Natural killer cell (primary cell): ENCODE measurements at regions not wholly inside any gene's neighbourhood (a gene's known extent, or its start where the extent isn't known, plus 50 kb on each side); places are given as distances from the start of the nearest gene placed in this dataset.

Source experiments
- ATAC-seq, 3 donors: fragments of 150-1000 bp in 2 of 3; fragments of 200-7000 bp in 1 of 3; cut with Tn5 transposase; 1 replicate in 1 of 3; 2 replicates in 2 of 3; pipeline ENCODE4 v1.10.0; 2021; ENCODE audit warnings: mild to moderate bottlenecking in 2 of 3, moderate library complexity in 2 of 3
- DNase-seq, 2 donors: peaks; one replicate each; pipeline versions ENCODE4 v3.0.0 to v3.0.0-alpha.2; 2013 to 2021; ENCODE audit warnings: mixed read lengths in 1 of 2
- H3K27ac ChIP-seq: one replicate; pipeline ENCODE4 v1.5.1; 2013; ENCODE audit warnings: mild to moderate bottlenecking, low read length
- H3K27me3 ChIP-seq: one replicate; pipeline ENCODE4 v1.6.1; 2013; ENCODE audit warnings: low read length; ENCODE audit not compliant: control insufficient read depth, insufficient read depth
- H3K36me3 ChIP-seq: one replicate; pipeline ENCODE4 v1.6.1; 2013; ENCODE audit warnings: low read length; ENCODE audit not compliant: control insufficient read depth, insufficient read depth
- H3K4me1 ChIP-seq: one replicate; pipeline ENCODE4 v1.6.1; 2013; ENCODE audit warnings: low read length; ENCODE audit not compliant: control insufficient read depth, insufficient read depth
- H3K4me3 ChIP-seq: one replicate; pipeline ENCODE4 v1.5.1; 2013; ENCODE audit warnings: low read length
- H3K9me3 ChIP-seq: one replicate; pipeline ENCODE4 v1.6.1; 2013; ENCODE audit warnings: low read length; ENCODE audit not compliant: control insufficient read depth, insufficient read depth
- H3K27ac Mint-ChIP-seq, 2 donors: one replicate each; pipeline ENCODE4 v1.8.0; 2022; ENCODE audit warnings: mild to moderate bottlenecking in 2 of 2, mixed read lengths in 2 of 2, moderate library complexity in 1 of 2
- H3K27me3 Mint-ChIP-seq, 2 donors: one replicate each; pipeline ENCODE4 v1.8.0; 2022; ENCODE audit warnings: low read depth in 2 of 2, mixed read lengths in 2 of 2
- H3K36me3 Mint-ChIP-seq: one replicate; pipeline ENCODE4 v1.8.0; 2022; ENCODE audit warnings: mixed read lengths
- H3K4me1 Mint-ChIP-seq, 2 donors: one replicate each; pipeline ENCODE4 v1.8.0; 2022; ENCODE audit warnings: mixed read lengths in 2 of 2
- H3K4me3 Mint-ChIP-seq: one replicate; pipeline ENCODE4 v1.8.0; 2022; ENCODE audit warnings: mild to moderate bottlenecking, moderate library complexity, mixed read lengths
- H3K9me3 Mint-ChIP-seq, 2 donors: one replicate each; pipeline ENCODE4 v1.8.0; 2022; ENCODE audit warnings: mixed read lengths in 2 of 2
- CTCF ChIP-seq: fragments of 200-600 bp; IDR thresholded peaks from one replicate; pipeline ENCODE4 v1.8.0; 2022; ENCODE audit warnings: antibody characterized with exemption
- WGBS: methylation state at CpG from one replicate; pipeline ENCODE4 v1.1.7; 2013; ENCODE audit warnings: missing lambda C conversion rate; ENCODE audit not compliant: insufficient coverage; 5-methylcytosine and 5-hydroxymethylcytosine counted together
- intact Hi-C: fragments of 100-400 bp; cut with micrococcal nuclease; formaldehyde crosslinking; loops from one replicate; pipeline ENCODE4 v1.14.2; 2022

GRCh38 chr7:110061387-110061786 is 1029.5 kb upstream of the LRRN3 start:
- ATAC-seq, result no peak
- Histone ChIP-seq H3K27ac (no peak overlapping the region), H3K27me3 (no peaks in the 10 kb centered on the region), H3K4me3 (no peak overlapping the region), H3K36me3 (no peaks in the 10 kb centered on the region), H3K4me1 (no peaks in the 10 kb centered on the region), H3K9me3 (no peaks in the 10 kb centered on the region)
- H3K4me1 Mint-ChIP-seq, result no peaks in the 10 kb centered on the region
- H3K27ac Mint-ChIP-seq, result no peak overlapping the region
- H3K4me3 Mint-ChIP-seq, result no peak overlapping the region
- H3K27me3 Mint-ChIP-seq, result no peaks in the 10 kb centered on the region
- no peak for DNase-seq
- intact Hi-C loops, result no loop called here
- no peak for TF ChIP-seq CTCF
- WGBS, result 100% methylated on average over 2 of the region's 2 CpGs
- peaks cover 9 to 13% of the 10 kb centered on the region in 2 donors for H3K9me3 Mint-ChIP-seq
- no peaks in the 10 kb centered on the region for H3K36me3 Mint-ChIP-seq

GRCh38 chr7:110065121-110065520 is 1025.8 kb upstream of the LRRN3 start:
- H3K27ac ChIP-seq, result no peak overlapping the region
- H3K4me3 Mint-ChIP-seq, result no peak overlapping the region
- TF ChIP-seq CTCF, result no peak
- H3K27ac Mint-ChIP-seq, result no peak overlapping the region
- no peaks in the 10 kb centered on the region for H3K27me3 Mint-ChIP-seq
- H3K27me3 ChIP-seq, result no peaks in the 10 kb centered on the region
- no peak for DNase-seq
- H3K9me3 Mint-ChIP-seq, result peaks cover 9 to 20% of the 10 kb centered on the region in 2 donors
- H3K4me1 Mint-ChIP-seq, result no peaks in the 10 kb centered on the region
- H3K36me3 Mint-ChIP-seq, result no peaks in the 10 kb centered on the region
- H3K36me3 ChIP-seq, result no peaks in the 10 kb centered on the region
- no peaks in the 10 kb centered on the region for H3K9me3 ChIP-seq
- H3K4me1 ChIP-seq, result no peaks in the 10 kb centered on the region
- 54% methylated on average over 2 of the region's 3 CpGs for WGBS
- ATAC-seq, result no peak
- no peak overlapping the region for H3K4me3 ChIP-seq
- intact Hi-C loops, result no loop called here

- ATAC-seq (no peak), DNase-seq (no peak)
- Histone ChIP-seq H3K36me3 (no peaks in the 10 kb centered on the region), H3K27me3 (no peaks in the 10 kb centered on the region), H3K27ac (no peak overlapping the region), H3K9me3 (no peaks in the 10 kb centered on the region), H3K4me1 (no peaks in the 10 kb centered on the region), H3K4me3 (no peak overlapping the region)
- intact Hi-C loops, result no loop called here
- Mint-ChIP-seq H3K4me3 (no peak overlapping the region), H3K27ac (no peak overlapping the region), H3K4me1 (no peaks in the 10 kb centered on the region), H3K9me3 (peaks cover 9 to 22% of the 10 kb centered on the region in 2 donors), H3K36me3 (peaks cover 6% of the 10 kb centered on the region), H3K27me3 (no peaks in the 10 kb centered on the region)
- no peak for TF ChIP-seq CTCF
- no CpG with 5 or more reads among the region's 2 CpGs for WGBS
Observed at GRCh38 chr7:110066843-110067242, 1024.1 kb upstream of the LRRN3 start.

- no peaks in the 10 kb centered on the region for H3K36me3 ChIP-seq
- no peaks in the 10 kb centered on the region for H3K27me3 Mint-ChIP-seq
- H3K27ac Mint-ChIP-seq, result no peak overlapping the region
- DNase-seq, result no peak
- peaks cover 7 to 22% of the 10 kb centered on the region in 2 donors for H3K9me3 Mint-ChIP-seq
- H3K27me3 ChIP-seq, result no peaks in the 10 kb centered on the region
- TF ChIP-seq CTCF, result no peak
- no peak for ATAC-seq
- H3K4me1 Mint-ChIP-seq, result no peaks in the 10 kb centered on the region
- H3K4me3 ChIP-seq, result no peak overlapping the region
- no peak overlapping the region for H3K27ac ChIP-seq
- peaks cover 6% of the 10 kb centered on the region for H3K36me3 Mint-ChIP-seq
- no peak overlapping the region for H3K4me3 Mint-ChIP-seq
- 81% methylated on average over 4 of the region's 4 CpGs for WGBS
- intact Hi-C loops, result no loop called here
- H3K9me3 ChIP-seq, result no peaks in the 10 kb centered on the region
- no peaks in the 10 kb centered on the region for H3K4me1 ChIP-seq
Observed at GRCh38 chr7:110071192-110071591, 1019.7 kb upstream of the LRRN3 start.
